Neural cell (in vitro differentiated cells): ENCODE measurements at regions not wholly inside any gene's neighbourhood (a gene's known extent, or its start where the extent isn't known, plus 50 kb on each side); places are given as distances from the start of the nearest gene placed in this dataset.

Experiments
- H2AFZ ChIP-seq: fragments of 200-600, 300-800 bp; sonication (generic), shearing (Covaris generic); 2 replicates; pipeline ENCODE4 v1.6.0; 2014; ENCODE audit warnings: low read depth, mild to moderate bottlenecking, antibody characterized with exemption, low read length, moderate library complexity
- H3F3A ChIP-seq: fragments of 200-600 bp; shearing (Covaris generic); 2 replicates; pipeline ENCODE4 v1.6.1; 2016; ENCODE audit warnings: mild to moderate bottlenecking, moderate library complexity, mixed read lengths, antibody characterized with exemption, low read length; ENCODE audit not compliant: insufficient read depth, poor library complexity, severe bottlenecking
- H3K27ac ChIP-seq: fragments of 200-600, 300-800 bp; sonication (generic), shearing (Covaris generic); 2 replicates; pipeline ENCODE4 v1.5.1; 2014; ENCODE audit warnings: mild to moderate bottlenecking, low read length, moderate library complexity
- H3K27me3 ChIP-seq: fragments of 300-800, 200-600 bp; sonication (generic), shearing (Covaris generic); 2 replicates; pipeline ENCODE4 v1.6.0; 2014; ENCODE audit warnings: mild to moderate bottlenecking, low read depth, low read length, moderate library complexity; ENCODE audit not compliant: insufficient read depth
- H3K36me3 ChIP-seq: fragments of 300-800, 200-600 bp; sonication (generic), shearing (Covaris generic); 2 replicates; pipeline ENCODE4 v1.5.1; 2014; ENCODE audit warnings: mild to moderate bottlenecking, antibody characterized with exemption, low read length, moderate library complexity; ENCODE audit not compliant: insufficient read depth
- H3K4me2 ChIP-seq: fragments of 300-800, 200-600 bp; sonication (generic), shearing (Covaris generic); 2 replicates; pipeline ENCODE4 v1.6.0; 2014; ENCODE audit warnings: mild to moderate bottlenecking, low read length
- H3K4me3 ChIP-seq: fragments of 300-800, 200-600 bp; sonication (generic), shearing (Covaris generic); 2 replicates; pipeline ENCODE4 v1.5.1; 2014; ENCODE audit warnings: mild to moderate bottlenecking, low read length, moderate library complexity
- H3K79me2 ChIP-seq: fragments of 200-600 bp; shearing (Covaris generic); replicated peaks from 2 replicates; pipeline ENCODE4 v1.6.0; 2014; ENCODE audit warnings: mild to moderate bottlenecking, low read length, moderate library complexity; ENCODE audit not compliant: insufficient read depth
- H3K9ac ChIP-seq: fragments of 300-800, 200-600 bp; sonication (generic), shearing (Covaris generic); 2 replicates; pipeline ENCODE4 v1.6.1; 2016; ENCODE audit warnings: mild to moderate bottlenecking, low read length, mixed read lengths
- H3K9me2 ChIP-seq: fragments of 200-600 bp; shearing (Covaris generic); 2 replicates; pipeline ENCODE4 v1.6.1; 2016; ENCODE audit warnings: mild to moderate bottlenecking, low read length, mixed read lengths; ENCODE audit not compliant: insufficient read depth
- H3K9me3 ChIP-seq: fragments of 200-600, 300-800 bp; sonication (generic), shearing (Covaris generic); 2 replicates; pipeline ENCODE4 v1.6.1; 2016; ENCODE audit warnings: mild to moderate bottlenecking, mixed run types, low read length, moderate library complexity, mixed read lengths
- H4K20me1 ChIP-seq: fragments of 200-600 bp; shearing (Covaris generic); 2 replicates; pipeline ENCODE4 v1.6.1; 2016; ENCODE audit warnings: mild to moderate bottlenecking, mixed run types; ENCODE audit not compliant: insufficient read depth
- EP300 ChIP-seq: fragments of 450-650 bp; conservative IDR thresholded peaks from 2 replicates; pipeline ENCODE4 v1.6.1; 2014; ENCODE audit warnings: antibody characterized with exemption, mild to moderate bottlenecking, moderate library complexity; ENCODE audit not compliant: poor library complexity, severe bottlenecking
- EZH2 ChIP-seq: fragments of 200-600, 300-800 bp; shearing (Covaris generic), sonication (generic); IDR thresholded peaks from 2 replicates; pipeline ENCODE4 v1.6.1; 2014; ENCODE audit warnings: antibody characterized with exemption, low read length, borderline replicate concordance, mild to moderate bottlenecking; ENCODE audit not compliant: insufficient read depth, poor library complexity, severe bottlenecking
- MXI1 ChIP-seq: fragments of 450-650 bp; conservative IDR thresholded peaks from 2 replicates; pipeline ENCODE4 v1.6.1; 2014; ENCODE audit warnings: antibody characterized with exemption, mild to moderate bottlenecking; ENCODE audit not compliant: poor library complexity, severe bottlenecking
- POLR2AphosphoS5 ChIP-seq: IDR thresholded peaks from 2 replicates; pipeline ENCODE4 v1.6.1; 2012
- RAD21 ChIP-seq: fragments of 450-650 bp; conservative IDR thresholded peaks from 2 replicates; pipeline ENCODE4 v1.6.1; 2014; ENCODE audit warnings: antibody characterized with exemption, mild to moderate bottlenecking, moderate library complexity
- SMC3 ChIP-seq: fragments of 450-650 bp; conservative IDR thresholded peaks from 2 replicates; pipeline ENCODE4 v1.6.1; 2014; ENCODE audit warnings: antibody characterized with exemption, mild to moderate bottlenecking, moderate library complexity; ENCODE audit not compliant: poor library complexity
- TAF1 ChIP-seq: IDR thresholded peaks from 2 replicates; pipeline ENCODE4 v1.6.1; 2012; ENCODE audit warnings: low read depth
- TF ChIP-seq, protein P1 (sequence below): IDR thresholded peaks from 2 replicates; pipeline ENCODE4 v1.6.1; 2012; ENCODE audit warnings: borderline replicate concordance
- TF ChIP-seq, protein P2 (sequence below): fragments of 450-650 bp; IDR thresholded peaks from 2 replicates; pipeline ENCODE4 v1.5.1; 2014; ENCODE audit warnings: antibody characterized with exemption, mild to moderate bottlenecking, moderate library complexity; ENCODE audit not compliant: poor library complexity, severe bottlenecking

DNA sequence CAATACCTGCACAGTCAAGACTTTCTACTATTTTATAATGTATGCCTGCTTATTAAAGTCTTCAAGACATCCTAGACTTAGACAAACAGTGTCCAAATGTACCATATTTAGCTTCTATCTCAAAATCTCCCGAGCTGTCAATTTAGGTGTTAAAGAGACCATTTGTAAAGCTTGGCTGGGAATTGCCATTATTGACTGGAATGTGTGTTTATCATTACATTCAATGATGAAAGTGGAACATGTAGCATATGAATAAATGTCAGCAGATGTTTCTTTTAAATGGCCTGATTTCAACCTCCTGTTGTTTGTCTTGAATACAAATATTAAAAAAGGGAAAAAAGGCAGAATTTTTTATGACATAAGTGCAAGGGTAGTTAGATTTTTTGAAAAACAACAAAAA is 572.3 kb downstream of the PRKD1 start:
- H3F3A ChIP-seq = no peaks in the 10 kb centered on the region
- no peaks in the 10 kb centered on the region for H3K9me2 ChIP-seq
- H3K4me3 ChIP-seq = no peak overlapping the region
- no peaks in the 10 kb centered on the region for H3K36me3 ChIP-seq
- no peaks in the 10 kb centered on the region for H3K27me3 ChIP-seq
- no peak overlapping the region for H2AFZ ChIP-seq
- H3K4me2 ChIP-seq = no peak overlapping the region
- no peaks in the 10 kb centered on the region for H4K20me1 ChIP-seq
- H3K9me3 ChIP-seq = no peaks in the 10 kb centered on the region
- H3K9ac ChIP-seq = no peak overlapping the region
- no peak overlapping the region for H3K27ac ChIP-seq
- TF ChIP-seq, protein P1, sequence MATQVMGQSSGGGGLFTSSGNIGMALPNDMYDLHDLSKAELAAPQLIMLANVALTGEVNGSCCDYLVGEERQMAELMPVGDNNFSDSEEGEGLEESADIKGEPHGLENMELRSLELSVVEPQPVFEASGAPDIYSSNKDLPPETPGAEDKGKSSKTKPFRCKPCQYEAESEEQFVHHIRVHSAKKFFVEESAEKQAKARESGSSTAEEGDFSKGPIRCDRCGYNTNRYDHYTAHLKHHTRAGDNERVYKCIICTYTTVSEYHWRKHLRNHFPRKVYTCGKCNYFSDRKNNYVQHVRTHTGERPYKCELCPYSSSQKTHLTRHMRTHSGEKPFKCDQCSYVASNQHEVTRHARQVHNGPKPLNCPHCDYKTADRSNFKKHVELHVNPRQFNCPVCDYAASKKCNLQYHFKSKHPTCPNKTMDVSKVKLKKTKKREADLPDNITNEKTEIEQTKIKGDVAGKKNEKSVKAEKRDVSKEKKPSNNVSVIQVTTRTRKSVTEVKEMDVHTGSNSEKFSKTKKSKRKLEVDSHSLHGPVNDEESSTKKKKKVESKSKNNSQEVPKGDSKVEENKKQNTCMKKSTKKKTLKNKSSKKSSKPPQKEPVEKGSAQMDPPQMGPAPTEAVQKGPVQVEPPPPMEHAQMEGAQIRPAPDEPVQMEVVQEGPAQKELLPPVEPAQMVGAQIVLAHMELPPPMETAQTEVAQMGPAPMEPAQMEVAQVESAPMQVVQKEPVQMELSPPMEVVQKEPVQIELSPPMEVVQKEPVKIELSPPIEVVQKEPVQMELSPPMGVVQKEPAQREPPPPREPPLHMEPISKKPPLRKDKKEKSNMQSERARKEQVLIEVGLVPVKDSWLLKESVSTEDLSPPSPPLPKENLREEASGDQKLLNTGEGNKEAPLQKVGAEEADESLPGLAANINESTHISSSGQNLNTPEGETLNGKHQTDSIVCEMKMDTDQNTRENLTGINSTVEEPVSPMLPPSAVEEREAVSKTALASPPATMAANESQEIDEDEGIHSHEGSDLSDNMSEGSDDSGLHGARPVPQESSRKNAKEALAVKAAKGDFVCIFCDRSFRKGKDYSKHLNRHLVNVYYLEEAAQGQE = no peak
- TF ChIP-seq TAF1 (no peak), EP300 (no peak), RAD21 (no peak), POLR2AphosphoS5 (no peak), EZH2 (no peak), MXI1 (no peak), SMC3 (no peak)
- TF ChIP-seq, protein P2, sequence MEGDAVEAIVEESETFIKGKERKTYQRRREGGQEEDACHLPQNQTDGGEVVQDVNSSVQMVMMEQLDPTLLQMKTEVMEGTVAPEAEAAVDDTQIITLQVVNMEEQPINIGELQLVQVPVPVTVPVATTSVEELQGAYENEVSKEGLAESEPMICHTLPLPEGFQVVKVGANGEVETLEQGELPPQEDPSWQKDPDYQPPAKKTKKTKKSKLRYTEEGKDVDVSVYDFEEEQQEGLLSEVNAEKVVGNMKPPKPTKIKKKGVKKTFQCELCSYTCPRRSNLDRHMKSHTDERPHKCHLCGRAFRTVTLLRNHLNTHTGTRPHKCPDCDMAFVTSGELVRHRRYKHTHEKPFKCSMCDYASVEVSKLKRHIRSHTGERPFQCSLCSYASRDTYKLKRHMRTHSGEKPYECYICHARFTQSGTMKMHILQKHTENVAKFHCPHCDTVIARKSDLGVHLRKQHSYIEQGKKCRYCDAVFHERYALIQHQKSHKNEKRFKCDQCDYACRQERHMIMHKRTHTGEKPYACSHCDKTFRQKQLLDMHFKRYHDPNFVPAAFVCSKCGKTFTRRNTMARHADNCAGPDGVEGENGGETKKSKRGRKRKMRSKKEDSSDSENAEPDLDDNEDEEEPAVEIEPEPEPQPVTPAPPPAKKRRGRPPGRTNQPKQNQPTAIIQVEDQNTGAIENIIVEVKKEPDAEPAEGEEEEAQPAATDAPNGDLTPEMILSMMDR = no peak
- H3K79me2 ChIP-seq = no peaks in the 10 kb centered on the region

DNA sequence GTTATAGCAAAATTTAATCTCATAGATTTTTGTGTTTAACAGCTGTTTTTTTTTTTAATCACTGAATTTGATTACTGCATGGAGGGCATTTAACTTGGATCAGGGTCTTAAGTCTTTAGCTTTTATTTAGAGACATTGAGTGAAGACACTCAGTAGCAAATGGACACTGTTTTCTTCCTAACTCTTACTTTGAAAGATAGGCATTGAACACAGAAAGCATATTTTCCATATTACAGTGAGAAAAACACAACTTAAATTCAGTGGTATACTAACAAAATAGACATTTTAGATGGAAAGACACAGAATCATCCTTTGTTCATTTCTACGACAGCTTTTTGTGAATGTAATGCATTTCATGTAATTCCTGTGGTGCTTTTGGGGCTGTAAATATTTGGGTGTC is 571.8 kb downstream of the PRKD1 start:
- Histone ChIP-seq H3K27ac (no peak overlapping the region), H3K4me2 (no peak overlapping the region), H3K9me3 (no peaks in the 10 kb centered on the region), H4K20me1 (no peaks in the 10 kb centered on the region), H3K79me2 (no peaks in the 10 kb centered on the region), H3K27me3 (no peaks in the 10 kb centered on the region), H2AFZ (no peak overlapping the region), H3K36me3 (no peaks in the 10 kb centered on the region), H3F3A (no peaks in the 10 kb centered on the region), H3K9me2 (no peaks in the 10 kb centered on the region), H3K4me3 (no peak overlapping the region), H3K9ac (no peak overlapping the region)
- TF ChIP-seq POLR2AphosphoS5 (no peak), EZH2 (no peak), EP300 (no peak), RAD21 (no peak), SMC3 (no peak), TAF1 (no peak), MXI1 (no peak)
- TF ChIP-seq, protein P1 = no peak
- TF ChIP-seq, protein P2 = no peak
